Panc1 (cell line): ENCODE measurements at regions not wholly inside any gene's neighbourhood (a gene's known extent, or its start where the extent isn't known, plus 50 kb on each side); places are given as distances from the start of the nearest gene placed in this dataset.
"Not testable (repeated sequence)": the region's sequence is repeated elsewhere in the genome, so short reads cannot be mapped to it uniquely, and the experiment has no call there.

Source experiments
- ATAC-seq: fragments of 200-7000 bp; cut with Tn5 transposase; 2 replicates; pipeline ENCODE4 v1.9.1; 2020; ENCODE audit warnings: mild to moderate bottlenecking, moderate library complexity
- BruUV-seq: library from RNA; stranded (reverse); fragments of 400-500 nt; replicated peaks from 2 replicates; lab custom pipeline; 2021; lab: Mats Ljungman, UMichigan
- CTCF ChIA-PET: fragments of 300-600 bp; sonication (Branson Sonifier 250); formaldehyde crosslinking; loops from one replicate; lab custom pipeline; 2022; ENCODE audit warnings: antibody characterized with exemption; lab: Charles Lee
- POLR2A ChIA-PET: fragments of 300-600 bp; sonication (Branson Sonifier 250); formaldehyde crosslinking; loops from one replicate; lab custom pipeline; 2022; ENCODE audit warnings: antibody characterized with exemption; lab: Charles Lee
- DNase-seq: peaks from one replicate; pipeline ENCODE4 v3.0.0-alpha.2; 2010; ENCODE audit warnings: low read depth, low spot score
- H3K27ac ChIP-seq: 2 replicates; pipeline ENCODE4 v1.5.1; 2011; ENCODE audit warnings: mild to moderate bottlenecking, low read length, inconsistent platforms
- H3K27me3 ChIP-seq: fragments of 200-500 bp; sonication (Bioruptor generic); 2 replicates; pipeline ENCODE4 v1.6.0; 2014; ENCODE audit warnings: low read length, inconsistent platforms; ENCODE audit not compliant: control insufficient read depth, insufficient read depth
- H3K36me3 ChIP-seq: fragments of 200-500 bp; sonication (Bioruptor generic); 2 replicates; pipeline ENCODE4 v1.5.1; 2014; ENCODE audit warnings: inconsistent platforms, mild to moderate bottlenecking, low read length, moderate library complexity; ENCODE audit not compliant: control insufficient read depth, insufficient read depth
- H3K4me1 ChIP-seq: 2 replicates; pipeline ENCODE4 v1.5.1; 2011; ENCODE audit warnings: inconsistent platforms, mild to moderate bottlenecking, low read length, moderate library complexity; ENCODE audit not compliant: control insufficient read depth, insufficient read depth
- H3K4me3 ChIP-seq, 2 experiments: 2 replicates each; pipeline ENCODE4 v1.5.1; 2011 to 2012; ENCODE audit warnings: low read depth in 2 of 2, low read length in 2 of 2, mild to moderate bottlenecking in 2 of 2, inconsistent platforms in 1 of 2, moderate library complexity in 1 of 2
- H3K9me3 ChIP-seq: fragments of 200-500 bp; sonication (Bioruptor generic); 2 replicates; pipeline ENCODE4 v1.5.1; 2014; ENCODE audit warnings: low read depth, mild to moderate bottlenecking, inconsistent platforms, low read length, moderate library complexity; ENCODE audit not compliant: control insufficient read depth, insufficient read depth
- POLR2AphosphoS5 ChIP-seq: IDR thresholded peaks from 2 replicates; pipeline ENCODE4 v1.6.1; 2012; ENCODE audit warnings: mild to moderate bottlenecking, low read depth, low read length, moderate library complexity
- SIN3A ChIP-seq: IDR thresholded peaks from 2 replicates; pipeline ENCODE4 v1.6.1; 2012; ENCODE audit warnings: low read depth, mild to moderate bottlenecking, low read length, moderate library complexity, borderline replicate concordance; ENCODE audit not compliant: insufficient read depth
- TCF7L2 ChIP-seq: IDR thresholded peaks from 2 replicates; pipeline ENCODE4 v1.6.1; 2011; ENCODE audit warnings: mild to moderate bottlenecking, low read depth, low read length, inconsistent platforms
- in situ Hi-C: cut with HindIII; loops from 2 replicates; pipeline ENCODE4 v1.10.0; 2016; ENCODE audit warnings: low sequenced_read_pairs, low pct_unique_long_range_greater_than_20kb
- intact Hi-C: fragments of 100-400 bp; cut with micrococcal nuclease; formaldehyde crosslinking; loops from one replicate; pipeline ENCODE4 v1.10.0; 2022; ENCODE audit not compliant: unreplicated experiment
- TF ChIP-seq, protein P1 (sequence below), 2 experiments: IDR thresholded peaks; 2 replicates each; pipeline ENCODE4 v1.6.1; 2011 to 2012; ENCODE audit warnings: low read depth in 2 of 2, control low read depth in 1 of 2, low read length in 1 of 2, mild to moderate bottlenecking in 1 of 2, moderate library complexity in 1 of 2; ENCODE audit not compliant: insufficient read depth in 1 of 2
- TF ChIP-seq, protein P2 (sequence below): fragments of 450-650 bp; IDR thresholded peaks from 2 replicates; pipeline ENCODE4 v1.5.1; 2017; ENCODE audit warnings: mild to moderate bottlenecking

GRCh38 chr4:151851354-151851753 is 90.5 kb upstream of the GATB start:
- Histone ChIP-seq H3K4me1 (no peaks in the 10 kb centered on the region), H3K27ac (no peak overlapping the region), H3K9me3 (no peaks in the 10 kb centered on the region), H3K27me3 (no peaks in the 10 kb centered on the region), H3K36me3 (no peaks in the 10 kb centered on the region), H3K4me3 (no peak overlapping the region)
- BruUV-seq, result no TSS peak
- intact Hi-C loops, result no loop called here
- POLR2A ChIA-PET, result no interaction called here
- TF ChIP-seq, protein P1, sequence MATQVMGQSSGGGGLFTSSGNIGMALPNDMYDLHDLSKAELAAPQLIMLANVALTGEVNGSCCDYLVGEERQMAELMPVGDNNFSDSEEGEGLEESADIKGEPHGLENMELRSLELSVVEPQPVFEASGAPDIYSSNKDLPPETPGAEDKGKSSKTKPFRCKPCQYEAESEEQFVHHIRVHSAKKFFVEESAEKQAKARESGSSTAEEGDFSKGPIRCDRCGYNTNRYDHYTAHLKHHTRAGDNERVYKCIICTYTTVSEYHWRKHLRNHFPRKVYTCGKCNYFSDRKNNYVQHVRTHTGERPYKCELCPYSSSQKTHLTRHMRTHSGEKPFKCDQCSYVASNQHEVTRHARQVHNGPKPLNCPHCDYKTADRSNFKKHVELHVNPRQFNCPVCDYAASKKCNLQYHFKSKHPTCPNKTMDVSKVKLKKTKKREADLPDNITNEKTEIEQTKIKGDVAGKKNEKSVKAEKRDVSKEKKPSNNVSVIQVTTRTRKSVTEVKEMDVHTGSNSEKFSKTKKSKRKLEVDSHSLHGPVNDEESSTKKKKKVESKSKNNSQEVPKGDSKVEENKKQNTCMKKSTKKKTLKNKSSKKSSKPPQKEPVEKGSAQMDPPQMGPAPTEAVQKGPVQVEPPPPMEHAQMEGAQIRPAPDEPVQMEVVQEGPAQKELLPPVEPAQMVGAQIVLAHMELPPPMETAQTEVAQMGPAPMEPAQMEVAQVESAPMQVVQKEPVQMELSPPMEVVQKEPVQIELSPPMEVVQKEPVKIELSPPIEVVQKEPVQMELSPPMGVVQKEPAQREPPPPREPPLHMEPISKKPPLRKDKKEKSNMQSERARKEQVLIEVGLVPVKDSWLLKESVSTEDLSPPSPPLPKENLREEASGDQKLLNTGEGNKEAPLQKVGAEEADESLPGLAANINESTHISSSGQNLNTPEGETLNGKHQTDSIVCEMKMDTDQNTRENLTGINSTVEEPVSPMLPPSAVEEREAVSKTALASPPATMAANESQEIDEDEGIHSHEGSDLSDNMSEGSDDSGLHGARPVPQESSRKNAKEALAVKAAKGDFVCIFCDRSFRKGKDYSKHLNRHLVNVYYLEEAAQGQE (IDR thresholded peaks at IDR 0.05; ENCODE audit: insufficient read depth in 1 of 2, low read depth in 2 of 2, low read length in 1 of 2), result no peak
- TF ChIP-seq SIN3A (no peak), POLR2AphosphoS5 (no peak), TCF7L2 (no peak)
- TF ChIP-seq, protein P2, sequence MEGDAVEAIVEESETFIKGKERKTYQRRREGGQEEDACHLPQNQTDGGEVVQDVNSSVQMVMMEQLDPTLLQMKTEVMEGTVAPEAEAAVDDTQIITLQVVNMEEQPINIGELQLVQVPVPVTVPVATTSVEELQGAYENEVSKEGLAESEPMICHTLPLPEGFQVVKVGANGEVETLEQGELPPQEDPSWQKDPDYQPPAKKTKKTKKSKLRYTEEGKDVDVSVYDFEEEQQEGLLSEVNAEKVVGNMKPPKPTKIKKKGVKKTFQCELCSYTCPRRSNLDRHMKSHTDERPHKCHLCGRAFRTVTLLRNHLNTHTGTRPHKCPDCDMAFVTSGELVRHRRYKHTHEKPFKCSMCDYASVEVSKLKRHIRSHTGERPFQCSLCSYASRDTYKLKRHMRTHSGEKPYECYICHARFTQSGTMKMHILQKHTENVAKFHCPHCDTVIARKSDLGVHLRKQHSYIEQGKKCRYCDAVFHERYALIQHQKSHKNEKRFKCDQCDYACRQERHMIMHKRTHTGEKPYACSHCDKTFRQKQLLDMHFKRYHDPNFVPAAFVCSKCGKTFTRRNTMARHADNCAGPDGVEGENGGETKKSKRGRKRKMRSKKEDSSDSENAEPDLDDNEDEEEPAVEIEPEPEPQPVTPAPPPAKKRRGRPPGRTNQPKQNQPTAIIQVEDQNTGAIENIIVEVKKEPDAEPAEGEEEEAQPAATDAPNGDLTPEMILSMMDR, result no peak
- DNase-seq (no peak), ATAC-seq (no peak)
- CTCF ChIA-PET, result no interaction called here
- in situ Hi-C loops, result no loop called here

- Histone ChIP-seq H3K9me3 (no peaks in the 10 kb centered on the region), H3K4me1 (no peaks in the 10 kb centered on the region), H3K4me3 (no peak overlapping the region), H3K27ac (no peak overlapping the region), H3K27me3 (no peaks in the 10 kb centered on the region), H3K36me3 (no peaks in the 10 kb centered on the region)
- ChIA-PET POLR2A (no interaction called here), CTCF (no interaction called here)
- no TSS peak for BruUV-seq
- no peak for TF ChIP-seq SIN3A
- TF ChIP-seq TCF7L2, result no peak
- TF ChIP-seq, protein P2, result no peak
- no peak for TF ChIP-seq POLR2AphosphoS5
- TF ChIP-seq, protein P1 (IDR thresholded peaks at IDR 0.05; ENCODE audit: insufficient read depth in 1 of 2, low read depth in 2 of 2, low read length in 1 of 2), result no peak
- intact Hi-C loops, result no loop called here
- ATAC-seq (no peak), DNase-seq (no peak)
- in situ Hi-C loops, result no loop called here
Measured at GRCh38 chr4:151850791-151851213, 90.0 kb upstream of the GATB start.

GRCh38 chr4:151845551-151845950 is 84.7 kb upstream of the GATB start:
- H3K36me3 ChIP-seq, H3K4me3 ChIP-seq, intact Hi-C loops, DNase-seq, ATAC-seq, H3K27ac ChIP-seq, H3K4me1 ChIP-seq, in situ Hi-C loops, H3K27me3 ChIP-seq, POLR2A ChIA-PET, H3K9me3 ChIP-seq, CTCF ChIA-PET, BruUV-seq: not testable (repeated sequence)
